ENCODE measurements at regions not wholly inside any gene's neighbourhood (a gene's known extent, or its start where the extent isn't known, plus 50 kb on each side); places are given as distances from the start of the nearest gene placed in this dataset.

GRCh38 chr22:26109686-26110315 is 59.5 kb upstream of the SEZ6L start:
- Histone ChIP-seq H3K27ac (ENCODE audit: low read depth, low read length) (no peak overlapping the region), H4K5ac (ENCODE audit: insufficient read length, low read depth, low read length) (no peak overlapping the region), H3K27me3 (replicated peaks in 1 of 4; ENCODE audit: control insufficient read depth in 3 of 4, extremely low read depth in 1 of 4, insufficient read depth in 3 of 4, low read length in 3 of 4) (no peaks in the 10 kb centered on the region; a peak in 2 of 7 replicates), H2AK5ac (ENCODE audit: low read depth, low read length) (no peak overlapping the region), H3K23me2 (ENCODE audit: low read depth, low read length) (no peaks in the 10 kb centered on the region; the same call in 1 of the 2 replicates), H3K23ac (ENCODE audit: insufficient read length) (no peak overlapping the region), H2BK15ac (ENCODE audit: low read length) (no peak overlapping the region), H3K18ac (ENCODE audit: extremely low read depth, low read length) (no peak overlapping the region), H3K4me3 (ENCODE audit: extremely low read depth in 1 of 4, insufficient read depth in 2 of 4, low read depth in 3 of 4, low read length in 4 of 4) (no peak overlapping the region), H4K8ac (ENCODE audit: extremely low read depth, insufficient read depth, low read length) (no peak overlapping the region), H3K79me2 (ENCODE audit: control insufficient read depth in 1 of 2, insufficient read depth in 2 of 2, low read length in 2 of 2) (no peaks in the 10 kb centered on the region), H2BK5ac (ENCODE audit: low read depth, low read length) (no peak overlapping the region), H2BK120ac (replicated peaks; ENCODE audit: low read depth, low read length) (no peak overlapping the region), H3K9ac (replicated peaks in 1 of 4; ENCODE audit: extremely low read depth in 1 of 4, low read depth in 3 of 4, low read length in 3 of 4) (no peak overlapping the region), H3K14ac (ENCODE audit: insufficient read length) (no peak overlapping the region), H2AFZ (ENCODE audit: low read length) (no peak overlapping the region), H3K56ac (replicated peaks; ENCODE audit: insufficient read length, low read depth, low read length) (no peak overlapping the region), H4K91ac (replicated peaks; ENCODE audit: insufficient read length, low read length) (no peak overlapping the region), H3K4ac (replicated peaks; ENCODE audit: insufficient read length, low read depth, low read length) (no peak overlapping the region), H3K36me3 (ENCODE audit: control insufficient read depth in 2 of 4, insufficient read depth in 4 of 4, low read length in 3 of 4) (no peaks in the 10 kb centered on the region), H2BK12ac (ENCODE audit: low read depth, low read length) (no peak overlapping the region), H2BK20ac (ENCODE audit: low read length) (no peak overlapping the region), H3K4me1 (replicated peaks in 1 of 4; ENCODE audit: control insufficient read depth in 3 of 4, insufficient read depth in 4 of 4, low read length in 3 of 4) (no peaks in the 10 kb centered on the region), H3K79me1 (ENCODE audit: low read depth, low read length) (no peaks in the 10 kb centered on the region), H3K4me2 (ENCODE audit: insufficient read depth in 1 of 2, low read depth in 2 of 2, low read length in 2 of 2) (no peak overlapping the region), H4K20me1 (replicated peaks in 1 of 2; ENCODE audit: control insufficient read depth in 1 of 2, insufficient read depth in 2 of 2, low read length in 2 of 2) (no peaks in the 10 kb centered on the region), H3K9me3 (ENCODE audit: insufficient read depth in 2 of 2, low read depth in 1 of 2, low read length in 1 of 2) (no peaks in the 10 kb centered on the region)
- WGBS, 2 experiments (ENCODE audit: extremely low coverage in 1 of 2, insufficient coverage in 1 of 2, insufficient read length in 1 of 2, insufficient replicate concordance in 2 of 2, low coverage in 1 of 2, low lambda C conversion rate in 2 of 2, missing lambda C conversion rate in 1 of 2): 90% methylated on average over 11 of the region's 11 CpGs; no CpG with 5 or more reads in 1 of the 2 experiments
- DNase-seq (ENCODE audit: low read depth in 1 of 2, low spot score in 2 of 2) (no peak), FAIRE-seq (no peak)
- no peak for TF ChIP-seq NANOG (IDR thresholded peaks at IDR 0.05; ENCODE audit: insufficient read depth, low read depth, low read length, poor library complexity, severe bottlenecking)
- TF ChIP-seq, protein P1, sequence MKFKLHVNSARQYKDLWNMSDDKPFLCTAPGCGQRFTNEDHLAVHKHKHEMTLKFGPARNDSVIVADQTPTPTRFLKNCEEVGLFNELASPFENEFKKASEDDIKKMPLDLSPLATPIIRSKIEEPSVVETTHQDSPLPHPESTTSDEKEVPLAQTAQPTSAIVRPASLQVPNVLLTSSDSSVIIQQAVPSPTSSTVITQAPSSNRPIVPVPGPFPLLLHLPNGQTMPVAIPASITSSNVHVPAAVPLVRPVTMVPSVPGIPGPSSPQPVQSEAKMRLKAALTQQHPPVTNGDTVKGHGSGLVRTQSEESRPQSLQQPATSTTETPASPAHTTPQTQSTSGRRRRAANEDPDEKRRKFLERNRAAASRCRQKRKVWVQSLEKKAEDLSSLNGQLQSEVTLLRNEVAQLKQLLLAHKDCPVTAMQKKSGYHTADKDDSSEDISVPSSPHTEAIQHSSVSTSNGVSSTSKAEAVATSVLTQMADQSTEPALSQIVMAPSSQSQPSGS (IDR thresholded peaks at IDR 0.05; ENCODE audit: low read length): no peak
- TF ChIP-seq ZNF274 (IDR thresholded peaks at IDR 0.05; ENCODE audit: borderline replicate concordance, extremely low read depth, low read length): no peak
- TF ChIP-seq TAF7 (optimal IDR thresholded peaks at IDR 0.05; ENCODE audit: borderline replicate concordance, low read depth, low read length): no peak
- TF ChIP-seq KDM5A (IDR thresholded peaks at IDR 0.05; ENCODE audit: low read length): no peak
- ChIA-PET POLR2A (ENCODE audit: partially characterized antibody) (no interaction called here), CTCF (ENCODE audit: partially characterized antibody) (interaction anchor here (0.8 kb wide), 2 partner anchors 63 to 212 kb away, joined by 3 read pairs; no protein-coding TSS in a partner anchor)
